ENCODE measurements at regions not wholly inside any gene's neighbourhood (a gene's known extent, or its start where the extent isn't known, plus 50 kb on each side); places are given as distances from the start of the nearest gene placed in this dataset.

DNA sequence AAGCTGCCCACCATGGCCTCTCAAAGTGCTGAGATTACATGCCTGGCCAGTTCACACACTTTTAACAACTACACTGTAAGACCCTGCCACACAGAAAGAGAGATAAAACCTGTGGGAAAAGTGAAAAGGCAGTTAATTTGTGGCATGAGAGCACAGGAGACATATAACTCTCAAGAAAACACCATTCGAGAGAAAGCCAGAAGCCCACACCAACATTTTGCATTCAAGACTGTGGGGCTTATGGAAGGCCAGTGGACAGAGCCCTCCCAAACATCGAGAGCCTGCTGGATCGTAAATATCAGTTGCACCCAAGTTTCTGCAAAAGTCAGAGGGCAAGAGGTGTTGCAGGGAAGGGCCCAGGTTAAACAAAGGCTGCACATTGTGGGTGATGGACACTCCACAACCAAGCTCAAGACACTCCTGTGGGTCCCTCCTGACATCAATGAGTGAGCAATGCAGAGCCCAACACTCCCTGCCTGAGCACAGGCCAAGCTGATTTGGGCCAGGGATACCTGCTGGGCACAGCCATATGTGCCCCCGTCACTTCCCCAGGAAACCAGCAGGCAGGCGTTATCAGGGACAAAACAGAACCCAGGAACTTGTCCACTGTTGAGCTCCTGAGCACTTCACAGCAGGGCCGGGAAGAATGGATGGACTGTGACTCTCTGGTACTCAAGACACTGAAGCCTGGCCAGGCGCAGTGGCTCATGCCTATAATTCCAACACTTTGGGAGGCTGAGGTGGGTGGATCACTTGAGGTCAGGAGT is 114.4 kb downstream of the ZFP36L2 start:
- no peak for DNase-seq
- H3K36me3 ChIP-seq (replicated peaks; ENCODE audit: control insufficient read depth, insufficient read depth, low read length), result no peaks in the 10 kb centered on the region
- H3K27me3 ChIP-seq (ENCODE audit: control insufficient read depth, insufficient read depth, low read length), result no peaks in the 10 kb centered on the region
- H3K4me3 ChIP-seq (ENCODE audit: insufficient read depth, low read depth, low read length), result no peak overlapping the region

DNA sequence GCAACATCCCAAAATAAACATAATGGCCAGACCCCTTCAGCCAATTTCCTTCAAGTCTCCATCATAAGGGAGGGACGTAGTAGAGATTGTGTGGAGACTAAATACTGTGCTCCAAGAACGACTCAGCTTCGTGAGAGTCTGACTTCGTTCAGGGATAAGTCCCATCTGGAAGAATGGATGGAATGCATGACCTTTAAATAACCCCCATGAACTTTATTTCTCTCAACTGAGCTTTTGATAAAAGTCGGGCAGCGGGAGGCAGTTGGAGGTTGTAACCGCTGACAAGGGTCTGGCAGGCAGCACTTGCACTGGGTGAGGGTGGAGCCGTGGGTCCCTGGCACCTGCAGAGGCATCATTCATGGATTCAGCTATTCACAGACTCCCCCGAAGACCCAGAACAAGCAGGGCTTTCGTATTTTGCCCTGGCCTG is 115.9 kb downstream of the ZFP36L2 start:
- no peaks in the 10 kb centered on the region for H3K27me3 ChIP-seq (ENCODE audit: control insufficient read depth, insufficient read depth, low read length)
- no peak for DNase-seq
- H3K4me3 ChIP-seq (ENCODE audit: insufficient read depth, low read depth, low read length), result no peak overlapping the region
- H3K36me3 ChIP-seq (replicated peaks; ENCODE audit: control insufficient read depth, insufficient read depth, low read length), result no peaks in the 10 kb centered on the region

DNA sequence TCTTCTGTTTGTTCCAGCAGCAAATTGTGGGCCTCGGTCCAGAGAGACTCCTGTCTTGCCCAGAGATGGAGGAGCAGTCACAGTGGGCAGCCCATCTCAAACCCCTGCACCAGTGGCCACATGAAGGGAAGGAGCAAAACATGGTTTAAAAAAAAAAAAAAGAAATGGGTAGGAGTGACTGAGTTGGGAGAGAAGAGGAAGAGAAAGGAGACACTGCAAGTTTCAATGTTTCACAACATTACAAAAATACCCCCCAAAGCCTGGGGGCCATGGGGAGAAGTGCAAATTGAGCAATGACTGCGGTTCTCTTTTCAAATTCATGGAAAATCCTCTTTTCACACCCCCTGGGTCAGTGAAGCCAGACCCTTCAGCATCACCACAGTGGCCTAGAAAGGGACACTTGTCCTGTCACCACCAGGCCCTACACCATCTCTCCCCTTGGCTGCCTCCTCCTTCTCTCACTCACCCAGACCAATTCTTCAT is 117.1 kb downstream of the ZFP36L2 start:
- no peaks in the 10 kb centered on the region for H3K27me3 ChIP-seq (ENCODE audit: control insufficient read depth, insufficient read depth, low read length)
- H3K4me3 ChIP-seq (ENCODE audit: insufficient read depth, low read depth, low read length), result no peak overlapping the region
- no peaks in the 10 kb centered on the region for H3K36me3 ChIP-seq (replicated peaks; ENCODE audit: control insufficient read depth, insufficient read depth, low read length)
- DNase-seq, result no peak

DNA sequence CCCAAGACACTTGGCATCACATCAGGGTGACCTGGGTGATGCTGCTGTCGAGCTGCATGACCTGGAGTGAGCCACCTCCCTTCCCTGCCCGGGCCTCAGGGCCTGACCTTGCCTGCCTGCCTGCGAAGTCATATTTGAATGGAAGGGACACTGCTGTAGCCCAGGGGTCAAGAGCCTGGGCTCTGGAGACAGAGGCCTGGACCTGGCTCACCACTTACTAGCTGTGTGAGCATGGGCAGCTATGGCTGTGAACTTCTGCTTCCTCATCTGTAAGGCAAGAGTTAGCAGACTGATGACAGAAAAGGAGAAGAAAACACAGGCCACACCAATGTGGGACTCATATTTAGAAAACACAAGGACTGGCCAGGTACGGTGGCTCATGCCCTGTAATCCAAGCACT is 118.7 kb downstream of the ZFP36L2 start:
- Histone ChIP-seq H3K36me3 (replicated peaks; ENCODE audit: control insufficient read depth, insufficient read depth, low read length) (no peaks in the 10 kb centered on the region), H3K27me3 (ENCODE audit: control insufficient read depth, insufficient read depth, low read length) (no peaks in the 10 kb centered on the region)
- DNase-seq, result no peak

DNA sequence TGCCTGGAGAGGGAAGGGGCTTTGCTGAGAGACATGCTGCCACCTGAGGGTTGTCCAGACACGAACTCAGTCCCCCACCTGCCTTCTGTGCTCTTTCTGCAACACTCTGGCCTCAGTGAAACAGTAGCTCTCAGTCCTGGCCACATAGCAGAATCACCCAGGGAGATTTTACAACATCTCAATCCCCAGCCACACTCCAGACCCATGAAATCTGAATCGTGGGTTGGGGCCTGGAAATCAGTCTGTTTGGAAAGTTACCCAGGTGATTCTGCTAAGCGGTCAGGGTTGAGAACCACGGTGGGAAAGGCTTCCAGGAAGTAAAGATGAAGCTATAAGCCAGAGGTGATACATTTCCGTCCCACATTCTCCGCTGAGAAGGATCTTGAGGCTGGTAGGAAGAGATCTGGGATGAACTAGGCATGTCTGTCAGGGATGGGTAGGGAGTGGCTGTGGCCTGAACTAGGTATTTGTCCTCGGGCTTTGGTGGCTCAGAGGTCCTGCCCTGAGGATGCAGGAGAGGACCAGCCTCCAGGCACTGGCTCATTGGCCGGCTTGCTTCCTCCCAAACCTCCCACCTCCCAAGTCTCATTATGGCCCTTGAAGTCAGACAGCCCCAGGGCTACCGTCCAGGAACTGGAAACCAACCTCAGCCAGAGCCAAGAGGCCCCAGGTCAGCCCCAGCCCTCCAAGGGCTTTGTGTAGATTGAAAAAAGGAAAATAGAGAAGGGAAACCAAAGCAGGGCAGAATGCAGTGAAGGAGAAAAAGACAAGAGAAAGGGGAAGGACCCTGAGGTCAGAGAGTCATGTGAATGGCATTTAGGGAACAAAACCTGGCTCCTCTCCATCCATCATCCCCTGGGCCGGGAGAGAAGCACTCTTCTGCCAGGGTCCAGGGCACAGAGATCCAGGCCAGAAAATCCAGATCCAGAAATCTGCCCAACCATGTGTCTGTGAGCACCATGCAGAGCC is 119.6 kb downstream of the ZFP36L2 start:
- H3K4me3 ChIP-seq (ENCODE audit: insufficient read depth, low read depth, low read length), result no peak overlapping the region
- H3K27me3 ChIP-seq (ENCODE audit: control insufficient read depth, insufficient read depth, low read length), result peaks cover 4% of the 10 kb centered on the region
- DNase-seq, result no peak
- H3K36me3 ChIP-seq (replicated peaks; ENCODE audit: control insufficient read depth, insufficient read depth, low read length), result no peaks in the 10 kb centered on the region

More for the DNA sequence above, 118.7 kb downstream of the ZFP36L2 start:
- no peak overlapping the region for H3K4me3 ChIP-seq (ENCODE audit: insufficient read depth, low read depth, low read length)

DNA sequence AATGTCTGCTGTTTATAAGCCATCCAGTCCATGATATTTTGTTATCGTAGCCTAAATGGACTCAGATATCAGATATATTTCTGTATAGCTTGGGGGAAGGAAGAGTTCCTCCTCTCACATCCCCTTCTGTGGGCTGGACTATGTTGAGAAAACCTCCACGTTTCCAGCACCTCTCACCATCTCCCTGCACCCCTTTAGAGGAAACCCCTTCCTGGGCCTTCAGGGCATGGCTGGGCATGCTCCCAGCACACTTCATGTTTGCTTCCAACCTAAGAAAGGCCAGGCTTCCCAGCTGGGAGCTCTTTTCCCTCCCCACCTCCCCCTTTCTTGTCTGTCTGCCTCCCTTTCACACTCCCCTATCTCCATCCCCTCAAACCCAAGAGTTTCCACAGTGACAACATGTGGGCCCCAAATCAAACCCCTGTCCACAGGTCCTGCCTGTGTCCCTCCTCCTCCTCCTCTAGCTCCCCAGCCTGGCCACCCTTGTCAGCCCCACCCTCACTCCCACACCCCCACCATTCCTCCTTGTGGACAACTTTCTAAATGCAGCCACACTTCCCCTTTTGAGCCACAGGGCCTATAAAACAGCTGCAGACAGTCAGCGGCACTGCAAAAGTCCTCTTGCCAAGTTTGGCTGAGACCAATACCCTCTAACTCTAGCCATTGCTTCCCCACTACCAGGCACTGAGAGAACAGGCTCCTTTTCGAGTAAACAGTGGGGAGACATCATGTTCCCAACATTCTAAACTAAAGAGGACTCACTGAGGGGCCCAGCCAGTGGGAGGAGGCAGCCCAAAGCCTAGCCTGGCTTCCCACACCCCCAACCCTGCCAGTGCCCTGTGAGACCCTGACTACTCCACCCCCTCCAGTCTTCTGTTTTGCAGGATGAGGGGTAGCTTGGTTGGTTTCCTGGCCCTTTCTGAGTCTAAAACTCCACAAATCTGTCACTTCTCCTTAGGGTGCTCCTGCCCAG is 120.5 kb downstream of the ZFP36L2 start:
- Histone ChIP-seq H3K4me3 (ENCODE audit: insufficient read depth, low read depth, low read length) (no peak overlapping the region), H3K27me3 (ENCODE audit: control insufficient read depth, insufficient read depth, low read length) (peaks cover 5% of the 10 kb centered on the region), H3K36me3 (replicated peaks; ENCODE audit: control insufficient read depth, insufficient read depth, low read length) (no peaks in the 10 kb centered on the region)
- DNase-seq, result peak; percentile 70

DNA sequence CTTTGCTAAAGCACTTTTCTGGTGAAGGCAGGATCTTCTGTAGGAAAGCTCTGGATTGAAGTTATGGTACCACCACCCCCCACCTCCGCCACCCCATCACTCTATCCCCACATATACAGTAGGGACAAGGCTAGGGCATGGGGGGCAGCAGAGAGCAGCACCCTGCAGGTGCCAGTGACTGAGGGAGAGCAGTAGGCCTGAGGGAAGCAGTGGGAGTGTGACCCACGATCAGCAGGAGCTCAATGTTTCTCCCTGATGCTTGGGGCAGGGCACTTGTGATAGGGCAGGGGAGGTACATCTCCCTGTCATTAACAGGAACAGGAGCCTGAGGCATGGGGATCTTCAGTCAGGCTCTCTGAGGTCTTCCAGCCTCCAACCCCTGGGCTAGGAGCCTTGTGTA is 121.6 kb downstream of the ZFP36L2 start:
- H3K27me3 ChIP-seq (ENCODE audit: control insufficient read depth, insufficient read depth, low read length), result peaks cover 5% of the 10 kb centered on the region
- no peak overlapping the region for H3K4me3 ChIP-seq (ENCODE audit: insufficient read depth, low read depth, low read length)
- no peaks in the 10 kb centered on the region for H3K36me3 ChIP-seq (replicated peaks; ENCODE audit: control insufficient read depth, insufficient read depth, low read length)
- DNase-seq, result no peak

DNA sequence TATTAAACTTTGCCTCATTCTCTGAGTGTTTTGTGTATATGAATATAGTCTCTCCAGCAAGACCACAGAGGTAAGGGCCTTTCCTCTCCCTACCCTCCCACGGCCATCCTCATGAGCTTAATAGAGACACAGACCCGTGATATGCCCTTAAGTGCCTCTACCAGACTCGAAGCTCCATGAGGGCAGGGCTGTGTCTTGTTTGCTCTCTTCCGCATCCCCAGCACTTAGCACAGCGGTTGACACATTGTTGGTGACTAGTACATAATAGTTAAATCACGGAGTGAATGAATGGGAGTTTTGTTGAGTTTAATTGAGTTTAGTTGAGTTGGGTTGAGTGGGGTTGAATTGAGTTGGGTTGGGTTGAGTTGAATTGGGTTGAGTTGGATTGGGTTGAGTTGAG is 122.3 kb downstream of the ZFP36L2 start:
- H3K27me3 ChIP-seq (ENCODE audit: control insufficient read depth, insufficient read depth, low read length), result peaks cover 8% of the 10 kb centered on the region
- H3K4me3 ChIP-seq (ENCODE audit: insufficient read depth, low read depth, low read length), result no peak overlapping the region
- H3K36me3 ChIP-seq (replicated peaks; ENCODE audit: control insufficient read depth, insufficient read depth, low read length), result no peaks in the 10 kb centered on the region
- no peak for DNase-seq

DNA sequence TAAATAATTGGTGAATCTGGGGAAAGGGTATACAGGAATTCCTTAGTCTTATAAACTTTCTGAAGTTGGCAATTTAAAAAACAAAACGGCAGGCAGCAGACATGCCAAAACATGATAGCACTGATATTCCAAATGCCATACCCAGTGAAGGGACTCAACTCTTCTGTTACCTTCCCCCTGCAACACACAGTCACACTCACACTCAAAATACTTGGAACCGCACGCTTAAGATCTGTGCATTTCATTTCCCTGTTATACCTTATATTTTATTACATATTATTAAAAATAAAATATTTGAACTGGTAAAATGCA is 123.4 kb downstream of the ZFP36L2 start:
- Histone ChIP-seq H3K36me3 (replicated peaks; ENCODE audit: control insufficient read depth, insufficient read depth, low read length) (no peaks in the 10 kb centered on the region), H3K27me3 (ENCODE audit: control insufficient read depth, insufficient read depth, low read length) (peaks cover 8% of the 10 kb centered on the region), H3K4me3 (ENCODE audit: insufficient read depth, low read depth, low read length) (no peak overlapping the region)
- no peak for DNase-seq

DNA sequence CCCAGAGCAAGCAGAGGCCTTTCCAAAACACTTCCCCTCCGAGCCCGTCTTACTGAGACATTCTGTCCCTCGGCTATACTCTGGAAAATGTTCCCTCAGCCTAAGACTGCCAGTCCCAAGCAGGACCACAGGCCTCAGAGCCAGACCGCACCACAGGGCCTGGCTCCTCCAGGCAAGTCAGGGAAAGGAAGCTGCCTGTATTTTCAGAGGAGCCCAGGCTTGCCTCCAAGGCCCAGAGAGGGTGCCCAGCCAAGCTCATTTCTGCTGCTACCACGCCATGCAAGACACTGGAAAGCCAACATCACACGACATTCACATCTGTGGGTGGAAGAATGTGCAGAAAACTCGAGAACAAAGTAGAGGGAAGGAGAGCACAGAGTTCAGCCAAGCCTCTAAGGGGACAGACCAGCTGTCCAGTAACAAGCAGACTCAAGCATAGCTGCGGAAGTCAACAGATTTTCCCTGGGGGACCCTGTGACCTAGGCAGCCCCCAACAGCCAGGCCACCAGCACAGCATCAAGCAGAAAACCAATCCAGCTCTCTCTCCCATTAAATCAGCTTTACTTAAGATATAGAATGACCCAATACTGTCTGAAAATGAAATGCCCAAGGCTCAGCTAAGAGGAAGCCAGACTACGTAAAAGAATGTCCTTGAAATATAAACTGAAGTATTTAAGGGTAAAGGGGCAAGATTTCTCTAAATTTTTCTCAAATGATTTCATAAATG is 123.9 kb downstream of the ZFP36L2 start:
- Histone ChIP-seq H3K36me3 (replicated peaks; ENCODE audit: control insufficient read depth, insufficient read depth, low read length) (no peaks in the 10 kb centered on the region), H3K4me3 (ENCODE audit: insufficient read depth, low read depth, low read length) (no peak overlapping the region), H3K27me3 (ENCODE audit: control insufficient read depth, insufficient read depth, low read length) (peaks cover 8% of the 10 kb centered on the region)
- peak; percentile 28 for DNase-seq

DNA sequence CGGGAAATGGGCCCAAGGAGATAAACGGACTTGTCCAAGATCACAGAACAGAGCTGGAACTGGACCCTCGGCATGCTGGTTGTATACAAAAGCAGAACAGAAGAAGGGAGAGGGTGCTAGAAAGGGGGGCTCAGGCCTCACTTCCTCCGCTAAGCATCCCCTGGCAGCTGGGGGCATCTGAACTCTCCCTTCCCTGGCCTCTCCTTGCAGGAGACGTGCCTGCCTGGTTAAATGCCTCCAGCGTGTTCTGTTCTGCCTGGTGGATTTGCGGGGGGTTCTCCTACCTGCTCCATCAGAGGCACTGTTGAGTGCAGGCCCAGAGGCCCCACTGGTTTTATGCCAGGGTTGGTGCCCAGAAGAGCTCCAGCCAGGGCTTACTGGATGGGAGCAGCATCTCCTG is 124.7 kb downstream of the ZFP36L2 start:
- DNase-seq, result peak; percentile 49
- H3K36me3 ChIP-seq (replicated peaks; ENCODE audit: control insufficient read depth, insufficient read depth, low read length), result no peaks in the 10 kb centered on the region
- peaks cover 8% of the 10 kb centered on the region for H3K27me3 ChIP-seq (ENCODE audit: control insufficient read depth, insufficient read depth, low read length)
- H3K4me3 ChIP-seq (ENCODE audit: insufficient read depth, low read depth, low read length), result no peak overlapping the region

DNA sequence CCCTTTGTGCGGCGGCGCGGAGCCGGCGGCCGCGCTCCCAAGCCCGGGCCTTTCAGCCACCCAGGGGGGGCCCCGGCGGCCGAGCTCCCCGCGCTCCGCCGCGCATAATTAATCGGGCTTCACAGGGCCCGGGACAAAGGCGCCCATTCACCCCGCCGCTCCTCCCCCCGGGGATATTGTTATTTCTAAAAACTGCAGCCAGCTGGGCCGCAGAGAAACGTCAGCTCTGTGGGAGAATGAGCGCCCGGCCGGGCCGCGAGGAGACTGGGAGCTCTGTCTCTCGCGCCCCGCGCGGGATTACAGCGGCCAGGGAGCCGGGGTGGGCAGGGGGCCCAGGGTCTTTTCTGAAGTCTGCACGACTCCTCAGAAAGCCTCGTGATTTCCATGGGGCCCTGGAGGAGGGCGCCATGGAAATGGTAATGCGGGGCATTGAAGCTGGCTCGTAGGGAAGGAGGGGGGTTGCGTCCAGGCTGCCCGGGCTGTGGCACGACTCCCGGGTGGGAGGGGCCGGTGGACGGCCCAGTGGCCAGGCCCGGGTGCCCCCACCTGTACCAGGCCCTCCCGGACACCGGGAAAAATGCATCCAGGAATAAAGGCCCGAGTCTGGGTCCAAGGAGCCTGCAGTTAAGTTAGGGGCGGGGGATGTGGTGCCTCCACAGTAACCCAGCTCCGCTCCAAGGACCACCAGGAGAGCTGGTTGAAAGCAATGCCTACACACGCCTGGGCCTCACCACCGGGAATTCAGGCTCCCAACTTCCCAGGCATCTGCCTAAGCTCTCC is 125.3 kb downstream of the ZFP36L2 start:
- Histone ChIP-seq H3K36me3 (replicated peaks; ENCODE audit: control insufficient read depth, insufficient read depth, low read length) (no peaks in the 10 kb centered on the region), H3K4me3 (ENCODE audit: insufficient read depth, low read depth, low read length) (peak overlapping the region; percentile 31), H3K27me3 (ENCODE audit: control insufficient read depth, insufficient read depth, low read length) (peaks cover 8% of the 10 kb centered on the region)
- peak; percentile 96 for DNase-seq

DNA sequence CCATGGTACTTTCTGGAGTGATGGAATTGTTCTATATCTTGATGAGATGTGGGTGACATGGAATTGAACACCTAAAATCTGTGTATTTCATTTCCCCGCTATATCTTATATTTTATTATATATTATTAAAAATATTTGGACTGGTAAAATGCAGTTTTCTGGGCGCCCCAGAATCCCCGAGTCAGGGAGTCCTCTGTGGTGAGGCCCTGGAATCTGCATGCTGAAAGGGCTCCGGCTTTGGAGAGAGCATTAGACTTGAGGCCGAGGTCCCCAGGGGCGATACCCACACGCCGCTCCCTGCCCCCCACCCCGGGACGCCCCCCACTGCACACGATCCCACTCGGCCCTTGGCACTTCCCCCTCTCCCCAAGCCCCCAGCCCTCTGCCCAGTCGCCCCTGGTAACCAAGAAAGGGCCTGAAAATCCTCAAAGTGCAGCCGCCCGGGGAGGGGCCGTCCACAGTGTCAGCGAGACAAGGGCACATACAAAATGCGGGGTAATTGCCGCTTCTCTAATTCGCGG is 126.0 kb downstream of the ZFP36L2 start:
- no peak for DNase-seq
- H3K36me3 ChIP-seq (replicated peaks; ENCODE audit: control insufficient read depth, insufficient read depth, low read length), result no peaks in the 10 kb centered on the region
- peak overlapping the region; percentile 31 for H3K4me3 ChIP-seq (ENCODE audit: insufficient read depth, low read depth, low read length)
- H3K27me3 ChIP-seq (ENCODE audit: control insufficient read depth, insufficient read depth, low read length), result peaks cover 8% of the 10 kb centered on the region
